ENCODE measurements at regions not wholly inside any gene's neighbourhood (a gene's known extent, or its start where the extent isn't known, plus 50 kb on each side); places are given as distances from the start of the nearest gene placed in this dataset.

GRCh38 chr20:50299325-50299629, 108.6 kb downstream of the CEBPB start:
- TF ChIP-seq EZH2 (IDR thresholded peaks at IDR 0.05; ENCODE audit: borderline replicate concordance, low read depth, low read length, severe bottlenecking) (no peak), CTCF (IDR thresholded peaks at IDR 0.05; ENCODE audit: borderline replicate concordance, extremely low read depth, low read length, poor library complexity, severe bottlenecking) (no peak)

Measured in DND-41 (cell line).